ENCODE measurements at regions not wholly inside any gene's neighbourhood (a gene's known extent, or its start where the extent isn't known, plus 50 kb on each side); places are given as distances from the start of the nearest gene placed in this dataset.
"Not testable (repeated sequence)": the region's sequence is repeated elsewhere in the genome, so short reads cannot be mapped to it uniquely, and the experiment has no call there.

DNA sequence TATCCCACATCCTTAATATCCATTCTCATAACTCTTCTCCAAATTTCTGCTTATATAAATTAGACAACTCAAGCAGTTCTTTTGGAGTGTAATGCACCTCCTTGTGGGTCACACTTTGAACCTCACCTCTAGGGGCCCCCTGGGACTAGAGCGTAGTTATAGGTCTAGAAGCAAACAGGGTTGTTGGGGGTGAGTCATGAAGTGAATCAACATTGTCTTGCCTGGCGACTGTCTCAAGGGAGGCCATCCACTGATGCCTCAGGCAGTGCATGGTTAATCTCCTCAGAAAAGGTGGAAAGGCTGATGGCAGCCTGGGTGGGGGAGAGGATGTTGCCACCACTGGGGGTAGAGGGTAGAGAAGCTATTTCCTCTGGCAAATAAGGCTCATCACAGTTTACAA, 129.1 kb downstream of the TNFRSF21 start:
- DNase-seq (ENCODE audit: low spot score): no peak
- Mint-ChIP-seq H3K27ac (ENCODE audit: unreplicated experiment) (no peak overlapping the region), H3K36me3 (ENCODE audit: low read depth, unreplicated experiment) (no peaks in the 10 kb centered on the region), H3K4me1 (ENCODE audit: unreplicated experiment) (no peaks in the 10 kb centered on the region), H3K4me3 (ENCODE audit: unreplicated experiment) (no peak overlapping the region), H3K27me3 (ENCODE audit: unreplicated experiment) (peaks cover 6% of the 10 kb centered on the region), H3K9me3 (ENCODE audit: unreplicated experiment) (no peaks in the 10 kb centered on the region)
- TF ChIP-seq, protein P1, sequence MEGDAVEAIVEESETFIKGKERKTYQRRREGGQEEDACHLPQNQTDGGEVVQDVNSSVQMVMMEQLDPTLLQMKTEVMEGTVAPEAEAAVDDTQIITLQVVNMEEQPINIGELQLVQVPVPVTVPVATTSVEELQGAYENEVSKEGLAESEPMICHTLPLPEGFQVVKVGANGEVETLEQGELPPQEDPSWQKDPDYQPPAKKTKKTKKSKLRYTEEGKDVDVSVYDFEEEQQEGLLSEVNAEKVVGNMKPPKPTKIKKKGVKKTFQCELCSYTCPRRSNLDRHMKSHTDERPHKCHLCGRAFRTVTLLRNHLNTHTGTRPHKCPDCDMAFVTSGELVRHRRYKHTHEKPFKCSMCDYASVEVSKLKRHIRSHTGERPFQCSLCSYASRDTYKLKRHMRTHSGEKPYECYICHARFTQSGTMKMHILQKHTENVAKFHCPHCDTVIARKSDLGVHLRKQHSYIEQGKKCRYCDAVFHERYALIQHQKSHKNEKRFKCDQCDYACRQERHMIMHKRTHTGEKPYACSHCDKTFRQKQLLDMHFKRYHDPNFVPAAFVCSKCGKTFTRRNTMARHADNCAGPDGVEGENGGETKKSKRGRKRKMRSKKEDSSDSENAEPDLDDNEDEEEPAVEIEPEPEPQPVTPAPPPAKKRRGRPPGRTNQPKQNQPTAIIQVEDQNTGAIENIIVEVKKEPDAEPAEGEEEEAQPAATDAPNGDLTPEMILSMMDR (IDR thresholded peaks at IDR 0.05; ENCODE audit: unreplicated experiment): no peak

DNA sequence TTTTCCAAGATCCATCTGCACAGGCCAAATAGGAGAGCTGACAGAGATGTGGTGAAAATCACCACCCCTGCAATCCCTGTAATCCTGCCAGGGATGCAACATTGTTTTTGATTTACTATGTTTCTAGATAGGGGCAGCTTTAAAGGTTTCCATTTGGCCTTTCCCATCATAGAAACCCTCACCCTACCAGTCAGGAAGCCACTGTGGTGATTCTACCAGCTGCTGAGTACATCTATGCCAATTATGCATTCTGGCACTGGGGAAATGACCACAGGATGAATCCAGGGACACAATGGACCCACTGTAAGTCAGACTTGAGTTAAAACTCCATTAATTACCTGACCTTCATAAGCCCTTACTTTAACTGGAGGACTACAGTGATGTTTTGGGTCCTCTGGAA, 130.4 kb downstream of the TNFRSF21 start:
- TF ChIP-seq, protein P1 (IDR thresholded peaks at IDR 0.05; ENCODE audit: unreplicated experiment): no peak
- DNase-seq (ENCODE audit: low spot score): no peak
- H3K36me3 Mint-ChIP-seq (ENCODE audit: low read depth, unreplicated experiment): no peaks in the 10 kb centered on the region
- H3K4me3 Mint-ChIP-seq (ENCODE audit: unreplicated experiment): no peak overlapping the region
- H3K4me1 Mint-ChIP-seq (ENCODE audit: unreplicated experiment): no peaks in the 10 kb centered on the region
- H3K27ac Mint-ChIP-seq (ENCODE audit: unreplicated experiment): no peak overlapping the region
- peaks cover 6% of the 10 kb centered on the region for H3K27me3 Mint-ChIP-seq (ENCODE audit: unreplicated experiment)
- H3K9me3 Mint-ChIP-seq (ENCODE audit: unreplicated experiment): no peaks in the 10 kb centered on the region

DNA sequence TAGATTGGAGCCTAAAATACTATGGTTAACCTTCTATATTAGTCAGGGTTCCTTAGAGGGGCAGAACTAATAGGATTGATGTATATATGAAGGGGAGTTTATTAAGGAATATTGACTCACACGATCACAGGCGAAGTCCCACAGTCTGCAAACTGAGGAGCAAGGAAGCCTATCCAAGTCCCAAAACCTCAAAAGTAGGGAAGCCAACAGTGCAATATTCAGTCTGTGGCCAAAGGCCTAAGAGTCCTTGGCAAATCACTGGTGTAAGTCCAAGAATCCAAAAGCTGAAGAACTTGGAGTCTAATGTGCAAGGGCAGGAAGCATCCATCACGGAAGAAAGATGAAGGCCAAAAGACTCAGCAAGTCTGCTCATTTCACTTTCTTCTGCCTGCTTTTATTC, 133.5 kb upstream of the ADGRF1 start:
- no peaks in the 10 kb centered on the region for H3K36me3 Mint-ChIP-seq (ENCODE audit: low read depth, unreplicated experiment)
- no peak overlapping the region for H3K4me3 Mint-ChIP-seq (ENCODE audit: unreplicated experiment)
- no peaks in the 10 kb centered on the region for H3K9me3 Mint-ChIP-seq (ENCODE audit: unreplicated experiment)
- TF ChIP-seq, protein P1 (IDR thresholded peaks at IDR 0.05; ENCODE audit: unreplicated experiment): no peak
- no peaks in the 10 kb centered on the region for H3K4me1 Mint-ChIP-seq (ENCODE audit: unreplicated experiment)
- H3K27ac Mint-ChIP-seq (ENCODE audit: unreplicated experiment): no peak overlapping the region
- DNase-seq (ENCODE audit: low spot score): no peak
- H3K27me3 Mint-ChIP-seq (ENCODE audit: unreplicated experiment): peaks cover 6% of the 10 kb centered on the region

DNA sequence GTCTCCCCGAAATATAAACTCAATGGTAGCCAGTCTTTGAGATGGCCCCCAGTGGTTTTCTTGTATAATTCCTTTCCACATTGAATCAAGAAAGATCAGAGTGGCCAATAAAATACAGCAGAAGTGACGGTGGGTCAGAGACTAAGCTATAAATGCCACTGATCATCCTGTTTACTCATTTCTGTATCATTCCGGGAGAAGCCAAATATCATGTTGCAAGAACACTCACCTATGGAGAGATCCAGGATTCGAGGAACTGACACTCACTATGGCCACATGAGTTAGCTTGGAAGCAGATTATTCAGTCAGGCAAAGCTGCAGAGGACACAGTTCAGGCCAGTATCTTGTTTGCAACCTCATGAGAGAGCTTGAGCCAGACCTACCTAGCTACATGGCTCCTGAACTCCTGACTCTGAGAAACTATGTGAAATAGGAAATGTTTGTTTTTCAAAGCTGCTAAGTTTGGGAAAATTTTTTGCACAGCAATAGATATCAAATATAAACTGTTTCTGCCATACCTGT, 132.4 kb upstream of the ADGRF1 start:
- Mint-ChIP-seq H3K4me1 (ENCODE audit: unreplicated experiment) (peaks cover 8% of the 10 kb centered on the region), H3K9me3 (ENCODE audit: unreplicated experiment) (no peaks in the 10 kb centered on the region), H3K27me3 (ENCODE audit: unreplicated experiment) (peaks cover 6% of the 10 kb centered on the region), H3K27ac (ENCODE audit: unreplicated experiment) (no peak overlapping the region), H3K36me3 (ENCODE audit: low read depth, unreplicated experiment) (no peaks in the 10 kb centered on the region), H3K4me3 (ENCODE audit: unreplicated experiment) (no peak overlapping the region)
- no peak for DNase-seq (ENCODE audit: low spot score)
- TF ChIP-seq, protein P1 (IDR thresholded peaks at IDR 0.05; ENCODE audit: unreplicated experiment): no peak

DNA sequence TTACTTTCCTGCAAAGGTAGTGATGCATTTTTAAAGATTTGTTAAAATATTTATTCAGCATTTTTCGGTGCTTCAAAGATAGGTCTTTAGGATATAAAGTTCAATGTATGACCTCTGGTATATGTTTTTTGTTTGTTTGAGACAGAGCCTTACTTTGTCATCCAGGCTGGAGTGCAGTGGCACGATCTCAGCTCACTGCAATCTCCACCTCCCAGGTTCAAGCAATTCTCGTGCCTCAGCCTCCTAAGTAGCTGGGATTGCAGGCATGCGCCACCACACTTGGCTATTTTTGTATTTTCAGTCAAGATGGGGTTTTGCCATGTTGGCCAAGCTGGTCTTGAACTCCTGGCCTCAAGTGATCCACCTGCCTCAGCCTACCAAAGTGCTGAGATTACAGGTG, 131.9 kb upstream of the ADGRF1 start:
- not testable (repeated sequence) for H3K27ac Mint-ChIP-seq (ENCODE audit: unreplicated experiment); H3K9me3 Mint-ChIP-seq (ENCODE audit: unreplicated experiment); H3K36me3 Mint-ChIP-seq (ENCODE audit: low read depth, unreplicated experiment); H3K4me3 Mint-ChIP-seq (ENCODE audit: unreplicated experiment); H3K4me1 Mint-ChIP-seq (ENCODE audit: unreplicated experiment); DNase-seq (ENCODE audit: low spot score); H3K27me3 Mint-ChIP-seq (ENCODE audit: unreplicated experiment)

DNA sequence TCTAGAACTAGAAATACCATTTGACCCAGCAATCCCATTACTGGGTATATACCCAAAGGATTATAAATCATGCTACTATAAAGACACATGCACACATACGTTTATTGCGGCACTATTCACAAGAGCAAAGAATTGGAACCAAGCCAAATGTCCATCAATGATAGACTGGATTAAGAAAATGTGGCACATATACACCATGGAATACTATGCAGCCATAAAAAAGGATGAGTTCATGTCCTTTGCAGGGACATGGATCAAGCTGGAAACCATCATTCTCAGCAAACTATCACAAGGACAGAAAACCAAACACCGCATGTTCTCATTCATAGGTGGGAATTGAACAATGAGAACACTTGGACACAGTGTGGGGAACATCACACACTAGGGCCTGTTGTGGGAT, 131.0 kb upstream of the ADGRF1 start:
- not testable (repeated sequence) for H3K4me3 Mint-ChIP-seq (ENCODE audit: unreplicated experiment); H3K27ac Mint-ChIP-seq (ENCODE audit: unreplicated experiment); H3K9me3 Mint-ChIP-seq (ENCODE audit: unreplicated experiment); DNase-seq (ENCODE audit: low spot score); H3K4me1 Mint-ChIP-seq (ENCODE audit: unreplicated experiment); H3K36me3 Mint-ChIP-seq (ENCODE audit: low read depth, unreplicated experiment); H3K27me3 Mint-ChIP-seq (ENCODE audit: unreplicated experiment)

Data from endothelial cell (in vitro differentiated cells).